ENCODE measurements at regions not wholly inside any gene's neighbourhood (a gene's known extent, or its start where the extent isn't known, plus 50 kb on each side); places are given as distances from the start of the nearest gene placed in this dataset.
"Not testable (repeated sequence)": the region's sequence is repeated elsewhere in the genome, so short reads cannot be mapped to it uniquely, and the experiment has no call there.

- DNase-seq = no peak
These were observed 91.7 kb upstream of the PNPLA4 start for GRCh38 chrX:8018934-8019333.

- no peak for DNase-seq
These were observed 82.9 kb upstream of the PNPLA4 start for GRCh38 chrX:8010105-8010504.

- no peak for DNase-seq
These were observed 78.6 kb upstream of the PNPLA4 start for GRCh38 chrX:8005678-8006347.

- no peak for DNase-seq
These were observed 76.1 kb upstream of the PNPLA4 start for GRCh38 chrX:8003147-8003883.

GRCh38 chrX:7996851-7997250 lies 69.6 kb upstream of the PNPLA4 start:
- no peak for DNase-seq

- DNase-seq = no peak
These were observed 69.2 kb upstream of the PNPLA4 start for GRCh38 chrX:7996414-7996813.

- no peak for DNase-seq
These were observed 66.7 kb upstream of the PNPLA4 start for GRCh38 chrX:7993873-7994272.

- DNase-seq = not testable (repeated sequence)
These were observed 61.0 kb upstream of the PNPLA4 start for GRCh38 chrX:7988013-7988759.

GRCh38 chrX:7987160-7988012 lies 60.2 kb upstream of the PNPLA4 start:
- no peak for DNase-seq

- DNase-seq = not testable (repeated sequence)
These were observed 59.5 kb upstream of the PNPLA4 start for GRCh38 chrX:7986738-7987137.

GRCh38 chrX:7985568-7985967 lies 58.4 kb upstream of the PNPLA4 start:
- DNase-seq = no peak

- no peak for DNase-seq
These were observed 56.4 kb upstream of the PNPLA4 start for GRCh38 chrX:7983581-7983980.
